ENCODE measurements at regions not wholly inside any gene's neighbourhood (a gene's known extent, or its start where the extent isn't known, plus 50 kb on each side); places are given as distances from the start of the nearest gene placed in this dataset.

DNA sequence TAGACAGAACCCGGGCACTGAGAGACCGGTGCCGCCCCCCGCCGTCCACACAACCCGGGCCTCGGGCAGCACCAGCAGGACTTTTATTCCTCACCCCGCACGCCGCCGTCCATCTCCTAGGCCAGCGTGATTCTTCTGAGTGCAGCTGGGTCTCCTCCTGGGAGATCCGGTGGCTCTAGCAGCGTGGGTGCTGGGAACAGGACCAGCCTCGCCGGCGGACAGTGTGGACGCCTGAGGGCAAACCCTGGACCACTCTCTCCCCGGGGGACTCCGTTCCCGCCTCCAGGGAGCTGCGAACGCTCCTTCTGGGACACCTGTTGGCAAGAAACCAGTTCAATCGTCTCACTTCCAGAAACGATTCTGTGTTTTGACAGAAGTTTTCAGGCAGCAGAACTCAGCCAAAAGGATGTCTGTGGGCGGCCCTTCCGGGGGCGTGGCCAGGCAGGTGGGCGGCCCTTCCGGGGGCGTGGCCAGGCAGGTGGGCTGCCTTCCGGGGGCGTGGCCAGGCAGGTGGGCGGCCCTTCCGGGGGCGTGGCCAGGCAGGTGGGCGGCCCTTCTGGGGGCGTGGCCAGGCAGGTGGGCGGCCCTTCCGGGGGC lies 130.7 kb downstream of the DLL1 start:
- DNase-seq: peak; percentile 47

DNA sequence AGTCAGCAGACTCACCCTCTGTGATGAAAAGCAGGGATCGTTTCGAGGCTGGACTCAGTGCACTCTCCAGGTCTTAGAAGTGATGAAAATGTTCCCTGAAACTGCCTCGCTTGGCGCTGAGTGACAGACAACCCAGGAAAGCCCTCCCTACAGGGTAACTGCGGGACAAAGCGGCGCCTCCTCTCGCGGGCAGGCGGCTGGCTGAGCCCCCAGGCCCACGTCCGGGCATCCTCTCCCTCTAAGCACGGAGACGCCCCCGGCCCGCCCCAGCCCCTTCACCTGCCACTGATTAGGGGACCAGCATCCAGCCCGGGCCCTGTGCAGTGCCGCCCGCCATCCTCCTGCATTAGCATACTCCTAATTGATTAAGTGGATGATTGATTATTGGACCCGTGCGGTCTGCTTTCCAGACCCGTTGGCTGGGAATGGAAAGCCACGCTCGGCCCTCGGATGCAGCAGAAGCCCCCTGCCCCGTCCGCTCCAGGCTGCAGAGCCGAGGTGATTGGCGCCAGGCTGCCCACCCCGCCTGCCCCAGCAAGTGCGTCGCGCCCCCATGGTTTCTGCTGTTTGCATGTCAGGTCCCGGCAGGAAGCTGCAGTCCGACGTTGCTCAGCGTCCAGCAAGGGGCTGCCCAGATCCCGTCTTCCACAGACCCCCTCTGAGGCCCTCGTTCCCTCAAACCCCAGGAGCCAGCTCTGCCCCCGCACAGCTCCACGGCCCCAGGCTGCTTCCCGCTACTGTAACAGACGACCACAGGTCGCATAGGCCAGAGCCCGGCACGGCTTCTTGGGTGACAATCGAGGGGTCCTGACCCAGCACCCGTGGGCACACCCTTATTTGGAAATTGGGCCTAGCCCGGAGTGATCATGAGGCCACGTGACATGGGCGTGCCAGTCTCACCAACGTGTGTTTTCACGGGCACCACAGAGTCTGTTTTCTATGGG lies 131.6 kb downstream of the DLL1 start:
- DNase-seq: no peak

DNA sequence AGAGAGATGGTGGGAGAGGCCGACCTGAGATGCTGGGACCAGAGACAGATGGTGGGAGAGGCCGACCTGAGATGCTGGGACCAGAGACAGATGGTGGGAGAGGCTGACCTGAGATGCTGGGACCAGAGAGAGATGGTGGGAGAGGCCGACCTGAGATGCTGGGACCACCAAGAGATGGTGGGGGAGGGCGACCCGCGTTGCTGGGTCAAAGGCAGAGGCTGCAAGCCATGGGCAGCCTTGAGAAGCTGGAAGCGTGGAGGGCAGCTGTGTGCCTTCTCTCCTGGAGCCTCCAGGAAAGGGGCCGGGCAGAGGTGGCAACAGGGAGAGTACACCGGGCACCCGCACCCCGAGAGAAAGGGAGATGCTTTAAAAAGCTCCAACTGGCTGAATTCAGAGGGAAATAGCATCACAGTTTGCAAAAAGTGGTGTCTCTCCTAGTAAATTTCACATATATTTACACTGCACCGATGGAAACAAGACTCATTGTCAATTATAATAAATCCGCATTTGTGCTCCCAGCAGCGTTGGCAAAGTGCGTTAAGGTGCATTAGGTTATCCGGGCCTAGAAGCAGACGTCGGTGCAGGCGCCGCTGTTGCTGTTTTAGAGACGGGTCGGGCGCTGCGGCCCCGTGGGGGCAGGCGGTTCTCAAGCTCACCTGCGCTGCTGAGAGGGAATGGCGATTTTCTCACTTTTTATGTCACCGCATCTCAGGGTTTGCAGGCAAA lies 132.4 kb downstream of the DLL1 start:
- no peak for DNase-seq

DNA sequence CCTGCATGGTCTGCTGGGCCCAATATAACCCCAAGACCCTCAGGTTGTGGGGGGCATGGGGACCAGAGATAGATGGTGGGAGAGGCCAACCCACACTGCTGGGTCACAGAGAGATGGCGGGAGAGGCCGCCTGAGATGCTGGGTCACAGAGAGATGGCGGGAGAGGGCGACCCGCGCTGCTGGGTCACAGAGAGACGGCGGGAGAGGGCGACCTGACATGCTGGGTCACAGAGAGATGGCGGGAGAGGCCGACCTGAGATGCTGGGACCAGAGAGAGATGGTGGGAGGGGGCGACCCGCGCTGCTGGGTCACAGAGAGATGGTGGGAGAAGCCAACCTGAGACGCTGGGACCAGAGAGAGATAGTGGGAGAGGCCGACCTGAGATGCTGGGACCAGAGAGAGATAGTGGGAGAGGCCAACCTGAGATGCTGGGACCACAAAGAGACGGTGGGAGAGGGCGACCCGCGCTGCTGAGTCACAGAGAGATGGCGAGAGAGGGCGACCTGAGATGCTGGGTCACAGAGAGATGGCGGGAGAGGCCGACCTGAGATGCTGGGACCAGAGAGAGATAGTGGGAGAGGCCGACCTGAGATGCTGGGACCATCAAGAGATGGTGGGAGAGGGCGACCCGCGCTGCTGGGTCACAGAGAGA lies 133.2 kb downstream of the DLL1 start:
- no peak for DNase-seq

DNA sequence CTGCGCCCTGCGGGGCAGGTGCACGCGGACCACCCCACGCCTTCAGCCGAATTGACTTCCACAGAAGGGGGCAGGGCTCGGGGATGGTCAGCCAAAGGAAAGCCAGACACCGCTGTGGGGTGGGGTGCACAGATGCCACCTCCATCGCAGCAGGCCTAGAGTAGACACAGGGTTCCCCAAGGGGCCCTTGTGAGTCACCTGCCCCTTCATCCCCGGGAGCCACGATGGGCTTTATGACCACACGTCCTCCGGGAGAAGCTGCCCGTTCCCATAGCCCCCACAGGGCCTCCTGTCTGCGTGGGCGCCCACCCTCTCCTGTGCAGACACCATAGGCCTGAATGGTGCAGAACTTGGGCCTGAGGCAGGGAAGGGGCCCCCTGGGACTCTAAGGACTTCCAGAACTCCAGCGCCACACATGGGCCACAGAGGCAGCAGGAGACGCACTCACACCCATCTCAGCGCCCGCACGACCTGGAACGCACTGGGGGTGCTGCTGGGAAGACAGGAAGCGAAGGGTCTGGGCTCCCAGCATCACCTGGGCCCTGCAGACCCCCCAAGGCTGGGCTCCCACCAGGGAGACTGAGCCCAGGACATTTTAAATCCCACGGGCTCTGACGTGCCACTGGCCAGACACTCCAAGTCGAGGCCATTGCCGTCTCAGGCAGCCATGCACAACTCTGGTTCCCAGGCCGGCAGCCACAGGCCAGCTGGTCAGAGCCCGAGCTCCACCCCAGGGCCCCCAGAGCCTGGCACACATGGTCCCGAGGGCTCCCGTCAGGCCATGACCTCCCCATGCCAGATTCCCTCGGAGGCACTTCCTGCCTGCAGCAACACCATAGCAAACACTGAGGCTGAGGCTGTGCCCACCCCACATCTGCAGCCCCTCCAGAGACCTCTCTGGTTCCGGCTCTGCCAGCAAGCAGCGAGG lies 134.2 kb downstream of the DLL1 start:
- DNase-seq: no peak

DNA sequence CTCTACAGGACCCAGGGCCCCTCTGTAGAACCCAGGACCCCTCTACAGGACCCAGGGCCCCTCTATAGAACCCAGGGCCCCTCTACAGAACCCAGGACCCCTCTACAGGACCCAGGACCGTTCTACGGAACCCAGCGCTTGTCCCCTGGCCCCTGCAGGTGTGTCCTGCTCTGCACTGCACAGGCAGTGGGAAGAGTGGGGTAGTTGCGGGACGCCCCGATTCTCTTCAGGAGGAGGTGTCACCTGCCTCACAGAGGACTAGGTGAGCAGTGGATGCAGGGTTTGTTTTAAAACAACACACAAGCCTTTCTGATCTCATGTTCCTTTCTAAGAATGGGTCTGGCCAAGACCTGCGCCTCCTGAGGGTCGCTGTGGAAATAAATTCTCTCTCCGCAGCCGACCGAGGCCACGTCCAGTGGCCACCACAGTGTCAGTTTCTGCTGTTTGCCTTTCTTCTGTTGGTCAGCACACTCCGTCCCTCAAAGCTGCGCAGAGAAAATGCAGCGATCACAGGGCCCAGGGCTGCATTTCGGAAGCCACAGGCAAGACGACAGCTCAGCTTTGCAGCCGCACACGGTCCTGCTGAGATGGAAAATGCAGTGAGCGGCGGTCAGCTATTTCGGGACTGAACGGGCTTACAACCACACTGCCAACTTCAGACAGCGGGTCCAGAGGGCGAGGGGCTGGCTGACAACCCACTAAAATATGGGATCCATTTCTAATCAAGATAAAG lies 135.2 kb downstream of the DLL1 start:
- DNase-seq: no peak

DNA sequence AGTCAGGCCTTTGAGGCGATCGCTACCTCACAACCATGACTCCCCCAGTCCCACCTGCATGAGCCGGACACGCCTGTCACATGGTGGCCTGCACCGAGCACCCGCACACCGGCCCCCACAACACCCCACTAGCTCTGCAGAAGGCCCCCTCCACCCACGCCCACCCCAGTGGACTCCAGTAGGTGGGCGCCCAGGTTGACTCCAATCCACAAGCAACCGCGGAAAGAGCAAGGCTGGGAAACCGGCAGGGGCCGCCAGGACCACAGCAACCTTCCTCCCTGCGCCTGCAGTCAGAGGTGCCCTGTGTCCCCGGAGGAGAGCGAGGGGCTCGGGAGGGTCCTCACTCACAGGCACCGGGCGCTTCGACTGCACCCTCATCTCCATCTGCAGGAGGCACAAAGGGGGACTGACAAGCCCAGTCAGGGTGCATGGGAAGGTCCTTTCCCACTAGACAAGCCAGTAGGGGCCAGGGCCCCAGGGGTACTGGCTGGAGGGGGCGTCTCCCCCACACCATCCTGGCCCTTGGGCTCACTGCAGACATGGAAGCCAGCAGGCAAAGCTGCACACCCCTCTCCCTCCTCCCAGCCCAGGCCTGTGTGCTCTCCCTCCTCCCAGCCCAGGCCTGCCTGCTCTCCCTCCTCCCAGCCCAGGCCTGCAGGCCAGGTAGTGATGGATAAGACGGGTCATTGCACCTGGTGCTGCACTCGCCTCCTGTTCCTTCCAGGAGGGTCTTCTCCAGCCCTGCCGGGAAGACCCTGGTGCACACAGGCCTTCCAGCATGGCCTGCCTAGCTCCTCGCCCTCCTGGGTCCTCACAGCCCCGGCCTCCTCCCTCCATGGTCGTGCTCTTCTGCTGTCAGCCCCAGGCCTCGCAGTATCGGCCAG lies 137.2 kb downstream of the DLL1 start:
- no peak for DNase-seq

DNA sequence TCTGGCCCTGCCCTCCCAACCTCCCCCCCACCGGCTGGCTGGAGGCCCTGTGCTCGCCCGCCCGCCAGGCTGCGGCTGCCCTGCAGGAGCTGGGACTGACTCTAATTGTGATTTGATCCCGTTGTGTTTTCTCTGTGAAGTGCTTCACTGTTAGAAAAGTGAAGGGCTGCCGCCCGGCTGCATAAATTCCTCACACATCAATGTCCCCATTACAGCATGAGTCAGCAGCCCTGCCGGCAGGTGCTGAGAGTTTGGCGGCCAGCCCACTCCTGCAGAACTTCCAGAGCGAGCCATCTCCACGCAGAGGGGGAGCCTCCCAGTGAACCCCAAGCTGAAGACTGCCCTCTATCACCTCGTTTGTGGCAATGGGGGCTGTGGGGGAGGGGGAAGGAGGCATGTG lies 137.9 kb downstream of the DLL1 start:
- DNase-seq: no peak

DNA sequence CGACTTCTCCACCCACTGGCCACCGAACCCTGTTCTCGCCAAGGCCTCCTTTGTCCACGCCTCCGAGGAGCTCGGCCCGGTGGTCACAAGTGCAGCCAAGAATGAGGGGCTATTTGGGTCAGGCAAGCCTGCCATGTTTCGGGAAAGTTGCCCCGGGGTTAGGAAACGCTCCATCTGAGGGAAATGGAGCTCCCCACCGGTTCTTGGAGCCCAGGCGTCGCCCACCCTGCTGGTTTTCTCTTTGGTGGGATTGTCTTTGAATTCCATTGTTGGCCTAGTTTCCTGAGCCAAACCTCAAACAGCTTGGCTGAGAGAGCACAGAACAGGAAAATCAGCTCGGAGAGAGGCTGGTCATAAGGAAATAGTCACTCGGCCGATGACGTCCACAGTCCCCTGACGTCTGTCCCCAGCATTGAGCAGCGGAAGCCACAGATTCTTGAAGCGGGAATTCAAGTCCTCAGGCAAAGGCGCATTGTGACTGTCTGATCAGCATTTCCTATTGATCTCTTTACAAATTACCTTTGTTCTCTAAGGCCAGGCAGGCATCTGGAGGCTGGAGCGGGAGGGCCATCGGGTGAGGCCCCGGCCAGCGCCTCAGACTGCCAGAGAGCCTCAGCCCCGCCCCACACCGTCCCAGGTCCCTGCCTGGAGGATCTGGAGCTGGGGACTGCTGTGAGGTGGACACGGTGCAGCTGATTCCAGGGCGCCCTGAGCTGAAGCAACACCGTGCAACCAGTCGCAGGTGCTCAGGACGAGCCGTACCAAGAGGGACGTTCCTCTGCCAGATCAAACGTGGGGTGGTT lies 138.6 kb downstream of the DLL1 start:
- no peak for DNase-seq

DNA sequence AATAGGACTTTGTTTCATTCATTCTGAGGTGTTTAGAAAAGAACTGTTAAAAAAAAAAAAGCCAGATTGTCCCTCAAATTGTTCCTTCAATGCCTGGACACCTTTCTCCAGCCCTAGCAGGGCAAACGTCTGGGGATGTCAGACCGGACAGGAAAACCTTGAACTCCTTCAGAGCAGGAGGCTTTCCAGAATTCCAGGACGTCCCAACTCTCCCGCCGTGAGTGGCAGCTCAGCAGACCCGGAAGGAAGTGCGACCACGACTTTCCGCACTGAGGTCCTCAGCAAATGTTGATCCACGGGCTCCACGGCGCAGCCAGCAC lies 139.1 kb downstream of the DLL1 start:
- DNase-seq: no peak

DNA sequence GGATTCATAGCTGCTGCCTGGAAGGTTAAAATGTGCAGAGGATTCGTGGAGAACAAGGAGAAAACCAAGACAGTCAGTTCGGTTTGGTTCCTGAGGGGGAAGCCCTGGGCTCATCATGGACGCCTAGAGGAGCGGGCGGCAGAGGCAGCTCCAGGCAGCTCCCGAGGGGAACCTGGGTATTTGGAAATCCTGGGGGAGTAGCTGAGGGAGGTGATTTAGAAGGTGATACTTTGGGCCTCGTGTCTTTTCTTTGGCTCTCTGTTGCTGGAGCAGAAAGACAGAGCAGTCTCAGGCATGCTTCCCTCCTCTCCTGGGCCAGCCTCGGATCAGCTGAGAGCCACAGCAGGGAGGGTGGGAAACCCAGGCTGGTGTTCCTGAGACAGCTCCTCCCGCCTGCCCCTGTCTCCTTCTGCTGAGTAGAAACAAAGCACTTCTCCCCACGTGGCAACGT lies 139.5 kb downstream of the DLL1 start:
- no peak for DNase-seq

DNA sequence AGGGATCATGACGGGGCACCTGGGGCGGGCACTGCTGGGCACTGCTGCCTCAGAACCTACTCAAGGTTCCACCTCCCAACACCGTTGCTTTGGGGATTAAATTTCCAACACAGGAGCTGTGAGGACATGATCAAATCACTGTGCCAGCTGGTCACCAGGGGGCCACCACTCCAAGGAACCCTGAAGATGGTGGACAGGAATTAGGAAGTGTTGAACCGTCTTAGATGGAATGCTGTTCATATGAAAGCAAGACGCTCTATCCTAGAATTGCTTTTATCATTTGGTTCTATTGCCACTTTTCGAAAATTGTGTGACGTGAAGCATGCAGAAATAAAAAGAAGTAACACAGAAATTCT lies 140.3 kb downstream of the DLL1 start:
- DNase-seq: no peak

DNA sequence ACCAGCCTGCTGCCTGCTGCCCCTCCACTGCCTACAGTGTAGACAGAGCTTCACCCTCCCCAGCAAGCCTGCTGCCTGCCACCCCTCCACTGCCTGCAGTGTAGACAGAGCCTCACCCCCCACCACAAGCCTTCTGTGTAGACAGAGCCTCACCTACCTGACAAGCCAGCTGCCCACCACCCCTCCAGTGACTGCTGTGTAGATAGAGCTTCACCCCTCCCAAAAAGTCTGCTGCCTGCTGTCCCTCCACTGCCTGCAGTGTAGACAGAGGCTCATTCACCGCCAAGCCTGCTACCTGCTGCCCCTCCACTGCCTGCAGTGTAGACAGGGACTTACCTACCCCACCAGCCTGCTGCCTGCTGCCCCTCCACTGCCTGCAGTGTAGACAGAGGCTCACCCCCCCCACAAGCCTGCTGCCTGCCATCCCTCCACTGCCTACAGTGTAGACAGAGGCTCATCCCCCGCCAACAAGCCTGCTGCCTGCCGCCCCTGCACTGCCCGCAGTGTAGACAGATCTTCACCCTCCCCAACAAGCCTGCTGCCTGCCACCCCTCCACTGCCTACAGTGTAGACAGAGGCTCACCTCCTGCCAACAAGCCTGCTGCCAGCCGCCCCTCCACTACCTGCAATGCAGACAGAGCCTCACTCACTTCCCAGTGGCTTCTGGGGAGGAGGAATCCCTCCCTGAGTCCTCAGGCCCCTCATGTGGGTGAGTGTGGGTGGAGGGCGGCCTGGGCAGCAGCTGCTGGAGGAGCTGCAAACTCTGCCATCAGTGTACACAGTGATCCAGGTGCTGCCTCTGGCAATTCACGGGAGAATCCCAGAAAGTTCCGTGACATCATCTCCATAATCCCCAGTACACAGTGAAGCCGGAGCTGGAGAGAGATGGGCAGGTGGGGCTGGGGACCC lies 140.9 kb downstream of the DLL1 start:
- no peak for DNase-seq

DNA sequence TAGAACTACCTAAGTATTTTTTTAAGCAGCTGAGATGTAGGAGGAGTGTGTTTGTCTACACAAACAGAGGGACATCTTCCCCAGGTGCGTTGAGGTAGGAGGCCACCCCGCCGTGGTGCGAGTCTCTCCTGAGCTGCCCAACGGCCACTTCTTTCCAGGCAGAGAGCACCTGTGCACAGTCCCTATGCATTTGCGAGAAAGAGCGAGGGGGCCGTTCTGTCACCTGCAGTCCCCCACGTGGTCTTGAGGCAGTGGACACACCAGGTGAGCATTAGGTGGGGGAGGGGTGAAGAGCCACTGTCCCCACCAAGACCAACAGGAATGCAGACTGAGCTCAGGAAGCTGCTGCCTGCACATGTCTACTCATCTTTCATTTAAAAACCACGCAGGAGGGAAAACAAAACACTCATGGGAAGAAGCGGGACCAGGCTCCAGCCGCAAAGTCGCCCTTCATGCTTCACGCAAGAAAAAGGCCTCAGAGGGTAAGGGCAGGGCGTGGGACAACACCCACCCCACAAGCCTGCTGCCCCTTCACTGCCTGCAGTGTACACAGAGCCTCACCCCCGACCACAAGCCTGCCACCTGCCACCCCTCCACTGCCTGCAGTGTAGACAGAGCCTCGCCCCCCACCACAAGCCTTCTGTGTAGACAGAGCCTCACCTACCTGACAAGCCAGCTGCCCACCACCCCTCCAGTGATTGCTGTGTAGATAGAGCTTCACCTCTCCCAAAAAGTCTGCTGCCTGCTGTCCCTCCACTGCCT lies 142.0 kb downstream of the DLL1 start:
- no peak for DNase-seq

DNA sequence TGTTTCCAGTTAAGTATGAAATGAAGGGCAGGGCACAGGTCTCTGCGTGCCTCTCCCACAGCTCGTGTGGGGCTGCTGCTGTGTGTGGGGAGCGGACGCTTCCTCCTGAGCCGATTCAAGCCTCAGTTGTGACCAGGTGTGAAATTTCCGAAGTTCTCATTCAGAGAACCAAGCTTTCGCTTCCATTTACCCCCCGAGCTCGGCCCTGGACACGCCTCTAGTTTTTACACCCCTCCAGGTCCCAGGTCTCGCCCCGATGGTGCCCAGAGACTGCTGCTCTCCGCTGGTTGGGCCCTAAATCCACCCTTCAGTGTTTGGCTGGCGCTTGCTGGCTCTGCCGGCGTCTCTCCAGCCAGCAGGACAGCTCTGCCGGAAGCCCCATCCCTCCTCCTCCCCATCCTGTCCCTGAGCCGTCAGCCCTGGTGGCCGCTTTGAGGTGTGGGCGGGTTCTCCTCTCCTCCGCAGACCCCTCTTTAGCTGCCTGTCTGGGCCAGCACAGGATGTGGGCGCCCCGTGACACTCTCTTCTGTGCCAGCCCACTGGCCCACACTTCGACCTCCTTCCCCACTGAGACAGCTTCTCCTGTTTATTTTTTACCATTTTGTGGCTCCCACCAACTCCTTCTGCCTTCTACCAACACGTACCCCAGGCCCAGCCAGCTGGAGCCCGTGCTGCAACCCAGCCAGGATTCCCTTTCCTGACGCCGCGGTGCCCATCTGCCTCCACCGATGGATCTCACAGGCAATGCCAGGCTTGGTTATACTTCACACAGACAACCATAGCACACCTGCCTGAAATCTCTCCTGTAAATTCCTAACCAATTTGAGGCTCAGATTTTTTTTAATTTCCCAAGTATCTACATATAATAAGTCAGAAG lies 142.8 kb downstream of the DLL1 start:
- DNase-seq: no peak

DNA sequence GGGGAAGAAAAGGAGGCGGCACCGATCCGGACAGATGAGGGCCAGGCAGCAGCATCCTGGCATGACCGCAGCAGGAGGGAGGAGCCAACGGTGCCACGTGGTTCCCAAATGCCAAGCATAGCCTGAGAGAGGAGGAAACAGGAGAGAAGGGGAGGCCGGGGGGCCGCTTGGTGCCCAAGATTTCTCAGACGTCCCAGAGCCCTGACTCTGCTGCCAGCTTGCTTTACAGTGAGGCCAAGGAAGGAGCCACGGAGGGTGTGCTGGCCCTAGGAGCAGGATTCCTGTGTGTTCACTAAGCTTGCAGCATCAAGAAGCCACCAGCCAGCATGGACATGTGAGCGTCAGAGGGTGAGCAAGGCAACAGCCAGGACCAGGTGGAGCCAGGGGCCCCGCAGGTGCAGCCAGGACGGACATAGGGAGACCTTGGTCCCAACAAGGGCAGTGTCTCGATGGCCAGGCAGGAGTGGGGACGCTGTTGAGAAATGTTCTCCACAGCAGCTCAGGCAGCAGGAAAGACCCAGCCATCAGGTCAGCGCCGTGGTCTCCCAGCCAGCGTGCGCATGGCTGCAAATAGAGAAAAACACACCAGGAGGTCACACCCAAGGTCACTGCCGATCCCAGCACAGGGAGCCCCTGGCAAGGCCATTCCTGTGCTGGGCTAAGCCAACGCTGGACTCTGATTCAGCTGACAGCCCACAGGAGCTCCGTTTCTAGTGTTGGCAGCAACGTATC lies 143.7 kb downstream of the DLL1 start:
- no peak for DNase-seq

All from T1000 (cell line).